GM12878 (cell line): ENCODE measurements at regions not wholly inside any gene's neighbourhood (a gene's known extent, or its start where the extent isn't known, plus 50 kb on each side); places are given as distances from the start of the nearest gene placed in this dataset.

Experiments
- ATAC-seq: fragments of 200-7000 bp; cut with Tn5 transposase; 3 replicates; pipeline ENCODE4 v1.9.1; 2020; ENCODE audit warnings: mild to moderate bottlenecking, moderate library complexity
- BruUV-seq: library from RNA; stranded (reverse); fragments of 400-500 nt; replicated peaks from 2 replicates; lab custom pipeline; 2021; lab: Mats Ljungman, UMichigan
- CTCF ChIA-PET: fragments of 300-600 bp; sonication (Branson Sonifier 250); formaldehyde crosslinking; extraction: SDS; loops from one replicate; lab custom pipeline; 2021; ENCODE audit warnings: inconsistent platforms; lab: Yijun Ruan, JAX
- POLR2A ChIA-PET: fragments of 350-600 bp; formaldehyde crosslinking; extraction: SDS; loops from one replicate; lab custom pipeline; 2021; ENCODE audit warnings: inconsistent platforms; lab: Charles Lee
- RAD21 ChIA-PET: fragments of 300-600 bp; sonication (Branson Sonifier 250); formaldehyde crosslinking; loops from one replicate; lab custom pipeline; 2023; ENCODE audit warnings: antibody characterized with exemption; ENCODE audit not compliant: unreplicated experiment; lab: Charles Lee
- SMC1A ChIA-PET: fragments of 300-600 bp; sonication (Branson Sonifier 250); formaldehyde crosslinking; loops from one replicate; lab custom pipeline; 2023; ENCODE audit not compliant: unreplicated experiment, uncharacterized antibody; lab: Charles Lee
- DNase-seq: peaks from one replicate; pipeline ENCODE4 v3.0.0-alpha.2; 2011; ENCODE audit warnings: low read depth, low spot score
- FAIRE-seq: peaks from 3 replicates; lab custom pipeline; 2011; peaks lifted over from hg19 to GRCh38; lab: Jason Lieb, UNC
- H2AFZ ChIP-seq: 2 replicates; pipeline ENCODE4 v1.6.0; 2011; ENCODE audit warnings: low read depth, low read length, control low read depth; ENCODE audit not compliant: control insufficient read depth
- H3K27ac ChIP-seq: 2 replicates; pipeline ENCODE4 v1.5.1; 2011; ENCODE audit warnings: control low read depth; ENCODE audit not compliant: control insufficient read depth, insufficient read depth
- H3K27me3 ChIP-seq, 2 experiments: replicated peaks in 1 of 2; 2 replicates each; pipeline versions ENCODE4 v1.6.0 to v1.6.1; 2011; ENCODE audit warnings: low read length in 1 of 2; ENCODE audit not compliant: control insufficient read depth in 2 of 2, insufficient read depth in 2 of 2
- H3K36me3 ChIP-seq, 2 experiments: 2 replicates each; pipeline ENCODE4 v1.5.1; 2011; ENCODE audit warnings: low read length in 1 of 2; ENCODE audit not compliant: control insufficient read depth in 2 of 2, insufficient read depth in 2 of 2
- H3K4me1 ChIP-seq: 2 replicates; pipeline ENCODE4 v1.6.1; 2011; ENCODE audit warnings: mild to moderate bottlenecking, low read length, moderate library complexity, mixed read lengths; ENCODE audit not compliant: control insufficient read depth, insufficient read depth
- H3K4me2 ChIP-seq: 2 replicates; pipeline ENCODE4 v1.6.0; 2011; ENCODE audit warnings: control low read depth; ENCODE audit not compliant: control insufficient read depth, insufficient read depth
- H3K4me3 ChIP-seq: fragments of 200-600 bp; sonication (generic); 2 replicates; pipeline ENCODE4 v1.5.1; 2016
- H3K79me2 ChIP-seq: 2 replicates; pipeline ENCODE4 v1.6.0; 2011; ENCODE audit warnings: low read length; ENCODE audit not compliant: control insufficient read depth, insufficient read depth
- H3K9ac ChIP-seq: 2 replicates; pipeline ENCODE4 v1.8.0; 2011; ENCODE audit warnings: low read length, control low read depth, mixed read lengths; ENCODE audit not compliant: control insufficient read depth, insufficient read depth
- H3K9me3 ChIP-seq: replicated peaks from 3 replicates; pipeline ENCODE4 v1.5.1; 2011; ENCODE audit warnings: mild to moderate bottlenecking, low read length; ENCODE audit not compliant: control insufficient read depth, insufficient read depth
- H4K20me1 ChIP-seq: 2 replicates; pipeline ENCODE4 v1.6.0; 2011; ENCODE audit not compliant: control insufficient read depth, insufficient read depth
- GABPA ChIP-seq: IDR thresholded peaks from 2 replicates; pipeline ENCODE4 v1.6.1; 2014; ENCODE audit warnings: antibody characterized with exemption, low read depth, mild to moderate bottlenecking, inconsistent platforms
- HCFC1 ChIP-seq: fragments of 150-350 bp; IDR thresholded peaks from 2 replicates; pipeline ENCODE4 v1.6.1; 2014; ENCODE audit warnings: low read length
- JUND ChIP-seq: IDR thresholded peaks from 2 replicates; pipeline ENCODE4 v1.6.1; 2012; ENCODE audit warnings: low read depth, mild to moderate bottlenecking, low read length, improper control_type of control experiment, moderate library complexity
- KDM1A ChIP-seq: fragments of 200-600 bp; sonication (generic); IDR thresholded peaks from 2 replicates; pipeline ENCODE4 v1.6.1; 2016; ENCODE audit warnings: borderline replicate concordance
- MXI1 ChIP-seq: fragments of 150-350 bp; IDR thresholded peaks from 2 replicates; pipeline ENCODE4 v1.6.1; 2011; ENCODE audit warnings: low read depth, mild to moderate bottlenecking, inconsistent platforms, low read length, improper control_type of control experiment
- MYC ChIP-seq: IDR thresholded peaks from 2 replicates; pipeline ENCODE4 v1.6.1; 2011; ENCODE audit warnings: mild to moderate bottlenecking, low read length, moderate library complexity, inconsistent platforms; ENCODE audit not compliant: insufficient read depth, insufficient replicate concordance, insufficient read length, severe bottlenecking
- SIN3A ChIP-seq: IDR thresholded peaks from 2 replicates; pipeline ENCODE4 v1.6.1; 2012; ENCODE audit warnings: low read depth, low read length, improper control_type of control experiment
- SIX5 ChIP-seq: IDR thresholded peaks from 2 replicates; pipeline ENCODE4 v1.6.1; 2011; ENCODE audit warnings: mild to moderate bottlenecking, low read depth, low read length, moderate library complexity; ENCODE audit not compliant: severe bottlenecking
- STAT1 ChIP-seq: fragments of 450-650 bp; conservative IDR thresholded peaks from 2 replicates; pipeline ENCODE4 v1.6.1; 2014; ENCODE audit warnings: antibody characterized with exemption, mild to moderate bottlenecking
- SUZ12 ChIP-seq: fragments of 200-600 bp; sonication (generic); IDR thresholded peaks from one replicate; pipeline ENCODE4 v1.6.1; 2018; ENCODE audit warnings: antibody characterized with exemption, mild to moderate bottlenecking; ENCODE audit not compliant: unreplicated experiment
- ZNF274 ChIP-seq: IDR thresholded peaks from one replicate; pipeline ENCODE4 v1.8.0; 2011; ENCODE audit not compliant: insufficient read length, insufficient read depth
- ZZZ3 ChIP-seq: IDR thresholded peaks from 2 replicates; pipeline ENCODE4 v1.6.1; 2011; ENCODE audit warnings: low read depth; ENCODE audit not compliant: control insufficient read depth, insufficient read length
- WGBS: methylation state at CpG from one replicate; pipeline ENCODE4 v1.1.6; 2016; ENCODE audit warnings: low lambda C conversion rate; ENCODE audit not compliant: insufficient replicate concordance, insufficient coverage; ENCODE audit errors: missing lambda C conversion rate; 5-methylcytosine and 5-hydroxymethylcytosine counted together
- in situ Hi-C: fragments of 300-500 bp; cut with MboI; formaldehyde crosslinking; loops from 9 replicates; pipeline ENCODE4 v1.14.3; 2018; ENCODE audit warnings: mixed read lengths
- intact Hi-C: fragments of 100-400 bp; cut with micrococcal nuclease; formaldehyde crosslinking; loops from one replicate; pipeline ENCODE4 v1.14.2; 2022; ENCODE audit not compliant: unreplicated experiment
- TF ChIP-seq, protein P1 (sequence below): fragments of 450-650 bp; IDR thresholded peaks from 2 replicates; pipeline ENCODE4 v1.6.1; 2017; ENCODE audit warnings: mild to moderate bottlenecking, low read depth, inconsistent platforms; ENCODE audit not compliant: poor library complexity, severe bottlenecking
- TF ChIP-seq, protein P2 (sequence below): IDR thresholded peaks from 2 replicates; pipeline ENCODE4 v1.6.1; 2012; ENCODE audit warnings: improper control_type of control experiment, low read depth, low read length; ENCODE audit not compliant: insufficient replicate concordance
- TF ChIP-seq, protein P3 (sequence below): fragments of 450-650 bp; formaldehyde crosslinking; IDR thresholded peaks from 2 replicates; pipeline ENCODE4 v1.4.0; 2020; ENCODE audit warnings: mild to moderate bottlenecking, moderate library complexity

DNA sequence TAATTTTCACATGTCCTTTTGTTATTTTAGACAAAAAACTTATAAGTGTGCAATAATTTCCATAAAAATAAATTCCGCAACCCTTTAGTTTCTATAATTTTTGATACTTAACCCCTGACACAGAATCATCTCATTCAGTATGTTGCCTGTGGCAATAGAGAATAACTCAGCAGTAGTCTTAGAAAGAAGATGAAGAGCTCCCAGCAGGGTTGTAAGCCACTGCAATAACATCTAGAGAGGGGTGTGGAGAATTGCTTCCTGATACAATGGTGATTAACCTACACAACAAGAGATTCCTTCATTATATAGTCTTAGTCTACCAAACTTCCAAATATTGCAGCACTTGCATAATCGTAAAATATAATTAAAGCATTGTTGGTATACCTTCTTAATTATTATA is 118.9 kb downstream of the TMX3 start:
- WGBS: 61% methylated on average over 2 of the region's 2 CpGs
- ChIA-PET SMC1A (no interaction called here), POLR2A (no interaction called here), RAD21 (no interaction called here), CTCF (no interaction called here)
- intact Hi-C loops (no loop called here), in situ Hi-C loops (no loop called here)
- Histone ChIP-seq H2AFZ (no peak overlapping the region), H3K9me3 (no peaks in the 10 kb centered on the region), H3K79me2 (no peaks in the 10 kb centered on the region), H3K36me3 (no peaks in the 10 kb centered on the region), H3K4me3 (no peak overlapping the region), H3K27ac (no peak overlapping the region), H4K20me1 (no peaks in the 10 kb centered on the region), H3K27me3 (no peaks in the 10 kb centered on the region), H3K4me2 (no peak overlapping the region), H3K4me1 (no peaks in the 10 kb centered on the region), H3K9ac (no peak overlapping the region)
- DNase-seq: no peak
- BruUV-seq: no TSS peak
- ATAC-seq: no peak
- no peak for FAIRE-seq
- TF ChIP-seq, protein P1, sequence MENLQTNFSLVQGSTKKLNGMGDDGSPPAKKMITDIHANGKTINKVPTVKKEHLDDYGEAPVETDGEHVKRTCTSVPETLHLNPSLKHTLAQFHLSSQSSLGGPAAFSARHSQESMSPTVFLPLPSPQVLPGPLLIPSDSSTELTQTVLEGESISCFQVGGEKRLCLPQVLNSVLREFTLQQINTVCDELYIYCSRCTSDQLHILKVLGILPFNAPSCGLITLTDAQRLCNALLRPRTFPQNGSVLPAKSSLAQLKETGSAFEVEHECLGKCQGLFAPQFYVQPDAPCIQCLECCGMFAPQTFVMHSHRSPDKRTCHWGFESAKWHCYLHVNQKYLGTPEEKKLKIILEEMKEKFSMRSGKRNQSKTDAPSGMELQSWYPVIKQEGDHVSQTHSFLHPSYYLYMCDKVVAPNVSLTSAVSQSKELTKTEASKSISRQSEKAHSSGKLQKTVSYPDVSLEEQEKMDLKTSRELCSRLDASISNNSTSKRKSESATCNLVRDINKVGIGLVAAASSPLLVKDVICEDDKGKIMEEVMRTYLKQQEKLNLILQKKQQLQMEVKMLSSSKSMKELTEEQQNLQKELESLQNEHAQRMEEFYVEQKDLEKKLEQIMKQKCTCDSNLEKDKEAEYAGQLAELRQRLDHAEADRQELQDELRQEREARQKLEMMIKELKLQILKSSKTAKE: no peak
- TF ChIP-seq ZNF274 (no peak), MXI1 (no peak), GABPA (no peak), KDM1A (no peak), MYC (no peak), SUZ12 (no peak), HCFC1 (no peak), JUND (no peak), SIN3A (no peak), STAT1 (no peak), ZZZ3 (no peak), SIX5 (no peak)
- TF ChIP-seq, protein P2, sequence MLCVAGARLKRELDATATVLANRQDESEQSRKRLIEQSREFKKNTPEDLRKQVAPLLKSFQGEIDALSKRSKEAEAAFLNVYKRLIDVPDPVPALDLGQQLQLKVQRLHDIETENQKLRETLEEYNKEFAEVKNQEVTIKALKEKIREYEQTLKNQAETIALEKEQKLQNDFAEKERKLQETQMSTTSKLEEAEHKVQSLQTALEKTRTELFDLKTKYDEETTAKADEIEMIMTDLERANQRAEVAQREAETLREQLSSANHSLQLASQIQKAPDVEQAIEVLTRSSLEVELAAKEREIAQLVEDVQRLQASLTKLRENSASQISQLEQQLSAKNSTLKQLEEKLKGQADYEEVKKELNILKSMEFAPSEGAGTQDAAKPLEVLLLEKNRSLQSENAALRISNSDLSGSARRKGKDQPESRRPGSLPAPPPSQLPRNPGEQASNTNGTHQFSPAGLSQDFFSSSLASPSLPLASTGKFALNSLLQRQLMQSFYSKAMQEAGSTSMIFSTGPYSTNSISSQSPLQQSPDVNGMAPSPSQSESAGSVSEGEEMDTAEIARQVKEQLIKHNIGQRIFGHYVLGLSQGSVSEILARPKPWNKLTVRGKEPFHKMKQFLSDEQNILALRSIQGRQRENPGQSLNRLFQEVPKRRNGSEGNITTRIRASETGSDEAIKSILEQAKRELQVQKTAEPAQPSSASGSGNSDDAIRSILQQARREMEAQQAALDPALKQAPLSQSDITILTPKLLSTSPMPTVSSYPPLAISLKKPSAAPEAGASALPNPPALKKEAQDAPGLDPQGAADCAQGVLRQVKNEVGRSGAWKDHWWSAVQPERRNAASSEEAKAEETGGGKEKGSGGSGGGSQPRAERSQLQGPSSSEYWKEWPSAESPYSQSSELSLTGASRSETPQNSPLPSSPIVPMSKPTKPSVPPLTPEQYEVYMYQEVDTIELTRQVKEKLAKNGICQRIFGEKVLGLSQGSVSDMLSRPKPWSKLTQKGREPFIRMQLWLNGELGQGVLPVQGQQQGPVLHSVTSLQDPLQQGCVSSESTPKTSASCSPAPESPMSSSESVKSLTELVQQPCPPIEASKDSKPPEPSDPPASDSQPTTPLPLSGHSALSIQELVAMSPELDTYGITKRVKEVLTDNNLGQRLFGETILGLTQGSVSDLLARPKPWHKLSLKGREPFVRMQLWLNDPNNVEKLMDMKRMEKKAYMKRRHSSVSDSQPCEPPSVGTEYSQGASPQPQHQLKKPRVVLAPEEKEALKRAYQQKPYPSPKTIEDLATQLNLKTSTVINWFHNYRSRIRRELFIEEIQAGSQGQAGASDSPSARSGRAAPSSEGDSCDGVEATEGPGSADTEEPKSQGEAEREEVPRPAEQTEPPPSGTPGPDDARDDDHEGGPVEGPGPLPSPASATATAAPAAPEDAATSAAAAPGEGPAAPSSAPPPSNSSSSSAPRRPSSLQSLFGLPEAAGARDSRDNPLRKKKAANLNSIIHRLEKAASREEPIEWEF: no peak
- TF ChIP-seq, protein P3, sequence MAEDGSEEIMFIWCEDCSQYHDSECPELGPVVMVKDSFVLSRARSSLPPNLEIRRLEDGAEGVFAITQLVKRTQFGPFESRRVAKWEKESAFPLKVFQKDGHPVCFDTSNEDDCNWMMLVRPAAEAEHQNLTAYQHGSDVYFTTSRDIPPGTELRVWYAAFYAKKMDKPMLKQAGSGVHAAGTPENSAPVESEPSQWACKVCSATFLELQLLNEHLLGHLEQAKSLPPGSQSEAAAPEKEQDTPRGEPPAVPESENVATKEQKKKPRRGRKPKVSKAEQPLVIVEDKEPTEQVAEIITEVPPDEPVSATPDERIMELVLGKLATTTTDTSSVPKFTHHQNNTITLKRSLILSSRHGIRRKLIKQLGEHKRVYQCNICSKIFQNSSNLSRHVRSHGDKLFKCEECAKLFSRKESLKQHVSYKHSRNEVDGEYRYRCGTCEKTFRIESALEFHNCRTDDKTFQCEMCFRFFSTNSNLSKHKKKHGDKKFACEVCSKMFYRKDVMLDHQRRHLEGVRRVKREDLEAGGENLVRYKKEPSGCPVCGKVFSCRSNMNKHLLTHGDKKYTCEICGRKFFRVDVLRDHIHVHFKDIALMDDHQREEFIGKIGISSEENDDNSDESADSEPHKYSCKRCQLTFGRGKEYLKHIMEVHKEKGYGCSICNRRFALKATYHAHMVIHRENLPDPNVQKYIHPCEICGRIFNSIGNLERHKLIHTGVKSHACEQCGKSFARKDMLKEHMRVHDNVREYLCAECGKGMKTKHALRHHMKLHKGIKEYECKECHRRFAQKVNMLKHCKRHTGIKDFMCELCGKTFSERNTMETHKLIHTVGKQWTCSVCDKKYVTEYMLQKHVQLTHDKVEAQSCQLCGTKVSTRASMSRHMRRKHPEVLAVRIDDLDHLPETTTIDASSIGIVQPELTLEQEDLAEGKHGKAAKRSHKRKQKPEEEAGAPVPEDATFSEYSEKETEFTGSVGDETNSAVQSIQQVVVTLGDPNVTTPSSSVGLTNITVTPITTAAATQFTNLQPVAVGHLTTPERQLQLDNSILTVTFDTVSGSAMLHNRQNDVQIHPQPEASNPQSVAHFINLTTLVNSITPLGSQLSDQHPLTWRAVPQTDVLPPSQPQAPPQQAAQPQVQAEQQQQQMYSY: no peak
